Spleen (tissue), 11 donors: ENCODE measurements at regions not wholly inside any gene's neighbourhood (a gene's known extent, or its start where the extent isn't known, plus 50 kb on each side); places are given as distances from the start of the nearest gene placed in this dataset.

Experiments
- DNase-seq: peaks from one replicate; pipeline ENCODE4 v3.0.0-alpha.2; 2020
- H3K27ac ChIP-seq, 8 donors: fragments of 200-600 bp; sonication (generic) in 7 of 8; 1 replicate in 4 of 8; 2 replicates in 4 of 8; pipeline versions ENCODE4 v1.5.0 to v1.8.0; 2016 to 2021; ENCODE audit warnings: inconsistent platforms in 4 of 8, mild to moderate bottlenecking in 4 of 8, moderate library complexity in 1 of 8
- H3K27me3 ChIP-seq, 7 donors: fragments of 200-600 bp; sonication (generic) in 6 of 7; replicated peaks in 1 of 7; 1 replicate in 4 of 7; 2 replicates in 3 of 7; pipeline versions ENCODE4 v1.5.0 to v1.8.0; 2016 to 2021; ENCODE audit warnings: inconsistent platforms in 3 of 7, mild to moderate bottlenecking in 1 of 7
- H3K36me3 ChIP-seq, 6 donors: fragments of 200-600 bp; sonication (generic) in 5 of 6; 1 replicate in 4 of 6; 2 replicates in 2 of 6; pipeline versions ENCODE4 v1.5.0 to v1.8.0; 2016 to 2021; ENCODE audit warnings: inconsistent platforms in 2 of 6
- H3K4me1 ChIP-seq, 6 donors: fragments of 200-600 bp; sonication (generic) in 5 of 6; 1 replicate in 3 of 6; 2 replicates in 3 of 6; pipeline versions ENCODE4 v1.5.0 to v1.8.0; 2016 to 2021; ENCODE audit warnings: inconsistent platforms in 3 of 6
- H3K4me3 ChIP-seq, 8 donors: fragments of 200-600 bp; sonication (generic) in 7 of 8; 1 replicate in 4 of 8; 2 replicates in 4 of 8; pipeline versions ENCODE4 v1.5.0 to v1.8.0; 2016 to 2021; ENCODE audit warnings: inconsistent platforms in 4 of 8, mild to moderate bottlenecking in 4 of 8, moderate library complexity in 2 of 8
- H3K9me3 ChIP-seq, 8 donors: fragments of 200-600 bp; sonication (generic) in 7 of 8; 1 replicate in 4 of 8; 2 replicates in 4 of 8; pipeline versions ENCODE4 v1.5.0 to v1.8.0; 2016 to 2021; ENCODE audit warnings: inconsistent platforms in 4 of 8
- POLR2A ChIP-seq, 3 donors: fragments of 450-650 bp; IDR thresholded peaks; one replicate each; pipeline ENCODE4 v1.5.1; 2017; ENCODE audit warnings: antibody characterized with exemption in 3 of 3, mild to moderate bottlenecking in 1 of 3
- POLR2AphosphoS5 ChIP-seq, 3 donors: sonication (generic); formaldehyde crosslinking; IDR thresholded peaks; one replicate each; pipeline ENCODE4 v1.5.1; 2017; ENCODE audit warnings: antibody characterized with exemption in 3 of 3
- WGBS, 5 donors: extraction: QIAGEN DNeasy Blood & Tissue Kit in 3 of 5; methylation state at CpG; one replicate each; pipeline versions ENCODE4 v1.1.5 to v1.1.7; 2013 to 2018; 5-methylcytosine and 5-hydroxymethylcytosine counted together
- intact Hi-C: fragments of 100-400 bp; cut with DNase I; formaldehyde crosslinking; loops from one replicate; pipeline ENCODE4 v1.15.0; 2023; ENCODE audit warnings: low total_unique reads
- TF ChIP-seq, protein P1 (sequence below), 11 experiments: fragments of 200-600 bp in 7 of 11; fragments of 450-650 bp in 4 of 11; sonication (generic) in 4 of 11; IDR thresholded peaks in 8 of 11; conservative IDR thresholded peaks in 3 of 11; 1 replicate in 7 of 11; 2 replicates in 4 of 11; pipeline versions ENCODE4 v1.4.0 to v1.8.0; 2016 to 2021; ENCODE audit warnings: antibody characterized with exemption in 11 of 11, inconsistent platforms in 4 of 11, mild to moderate bottlenecking in 1 of 11
- donor health status: healthy with polysubstance abuse.
- donor health status: DM: no; HTN: no; CAD: no; lungs with moderate emphysema.
- donor health status: DM: no; HTN: no; CAD: no.
- donor health status: Bipolar disorder and iron deficiency.
- donor health status: healthy.
- donor health status: DM: no; HTN: no; CAD: no.
- donor health status: DM: yes; HTN: yes; CAD: no.

DNA sequence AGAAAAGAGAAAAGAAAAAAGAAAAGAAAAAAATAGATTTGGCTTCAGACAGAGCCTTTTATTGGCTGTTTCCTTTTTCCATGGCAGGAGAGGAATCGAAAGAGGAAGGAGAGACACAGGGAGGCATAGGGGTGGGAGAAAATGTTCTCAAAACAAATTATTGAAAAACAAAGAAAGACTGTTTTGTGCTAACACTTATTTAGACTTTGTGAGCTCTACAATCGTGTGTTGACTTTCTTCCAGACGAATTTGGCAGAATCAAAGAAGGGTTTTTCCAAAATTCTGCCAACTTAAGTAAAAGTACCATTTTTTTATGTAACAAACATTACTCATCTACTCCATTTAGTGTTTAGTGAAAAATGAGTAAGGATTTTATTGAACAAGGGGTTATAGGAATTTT lies 982.2 kb downstream of the REEP3 start:
- WGBS, 5 donors = 62 to 79% (median 69%) methylated on average over 3 of the region's 3 CpGs

DNA sequence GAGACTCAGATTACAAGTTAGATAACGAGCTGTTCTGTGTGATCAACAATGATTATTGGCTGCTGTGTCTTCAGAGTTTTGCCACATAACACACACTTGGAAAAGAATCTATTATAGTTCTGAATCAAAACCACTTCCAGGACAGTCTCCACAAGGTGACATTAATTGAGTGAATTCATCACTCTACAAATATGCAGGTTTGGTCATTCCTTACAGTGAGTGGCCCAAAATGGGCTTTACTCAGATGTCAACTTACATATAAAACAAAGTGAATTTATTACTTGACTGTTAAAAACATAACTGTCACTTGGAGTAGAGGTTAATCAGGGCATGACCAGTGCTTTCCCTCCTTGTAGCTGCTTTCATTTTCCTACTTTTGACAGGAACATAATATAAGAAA lies 984.3 kb downstream of the REEP3 start:
- 65 to 83% (median 73%) methylated on average over 1 of the region's 1 CpG for WGBS, 5 donors
- H3K27ac ChIP-seq = no peak overlapping the region
- no peak overlapping the region for H3K4me3 ChIP-seq
- no peaks in the 10 kb centered on the region for H3K27me3 ChIP-seq
- intact Hi-C loops = no loop called here
- H3K4me1 ChIP-seq = peaks cover 0 to 6% (median 0%) of the 10 kb centered on the region in 6 donors
- H3K36me3 ChIP-seq = no peaks in the 10 kb centered on the region
- H3K9me3 ChIP-seq = no peaks in the 10 kb centered on the region
- DNase-seq = no peak
- TF ChIP-seq POLR2A (IDR thresholded peaks at IDR 0.05) = no peak
- TF ChIP-seq, protein P1, sequence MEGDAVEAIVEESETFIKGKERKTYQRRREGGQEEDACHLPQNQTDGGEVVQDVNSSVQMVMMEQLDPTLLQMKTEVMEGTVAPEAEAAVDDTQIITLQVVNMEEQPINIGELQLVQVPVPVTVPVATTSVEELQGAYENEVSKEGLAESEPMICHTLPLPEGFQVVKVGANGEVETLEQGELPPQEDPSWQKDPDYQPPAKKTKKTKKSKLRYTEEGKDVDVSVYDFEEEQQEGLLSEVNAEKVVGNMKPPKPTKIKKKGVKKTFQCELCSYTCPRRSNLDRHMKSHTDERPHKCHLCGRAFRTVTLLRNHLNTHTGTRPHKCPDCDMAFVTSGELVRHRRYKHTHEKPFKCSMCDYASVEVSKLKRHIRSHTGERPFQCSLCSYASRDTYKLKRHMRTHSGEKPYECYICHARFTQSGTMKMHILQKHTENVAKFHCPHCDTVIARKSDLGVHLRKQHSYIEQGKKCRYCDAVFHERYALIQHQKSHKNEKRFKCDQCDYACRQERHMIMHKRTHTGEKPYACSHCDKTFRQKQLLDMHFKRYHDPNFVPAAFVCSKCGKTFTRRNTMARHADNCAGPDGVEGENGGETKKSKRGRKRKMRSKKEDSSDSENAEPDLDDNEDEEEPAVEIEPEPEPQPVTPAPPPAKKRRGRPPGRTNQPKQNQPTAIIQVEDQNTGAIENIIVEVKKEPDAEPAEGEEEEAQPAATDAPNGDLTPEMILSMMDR (IDR thresholded peaks at IDR 0.05 in 8 of 11, conservative IDR thresholded peaks at IDR 0.05 in 3 of 11) = no peak
- TF ChIP-seq POLR2AphosphoS5 (IDR thresholded peaks at IDR 0.05) = no peak

More for the DNA sequence above, 982.2 kb downstream of the REEP3 start:
- Histone ChIP-seq H3K27me3 (no peaks in the 10 kb centered on the region), H3K36me3 (no peaks in the 10 kb centered on the region), H3K27ac (no peak overlapping the region), H3K4me1 (peaks cover 0 to 6% (median 0%) of the 10 kb centered on the region in 6 donors), H3K4me3 (no peak overlapping the region), H3K9me3 (peaks cover 0 to 12% (median 0%) of the 10 kb centered on the region in 8 donors)
- TF ChIP-seq, protein P1 (IDR thresholded peaks at IDR 0.05 in 8 of 11, conservative IDR thresholded peaks at IDR 0.05 in 3 of 11) = no peak
- TF ChIP-seq POLR2A (IDR thresholded peaks at IDR 0.05) (no peak), POLR2AphosphoS5 (IDR thresholded peaks at IDR 0.05) (no peak)
- no peak for DNase-seq
- intact Hi-C loops = no loop called here

DNA sequence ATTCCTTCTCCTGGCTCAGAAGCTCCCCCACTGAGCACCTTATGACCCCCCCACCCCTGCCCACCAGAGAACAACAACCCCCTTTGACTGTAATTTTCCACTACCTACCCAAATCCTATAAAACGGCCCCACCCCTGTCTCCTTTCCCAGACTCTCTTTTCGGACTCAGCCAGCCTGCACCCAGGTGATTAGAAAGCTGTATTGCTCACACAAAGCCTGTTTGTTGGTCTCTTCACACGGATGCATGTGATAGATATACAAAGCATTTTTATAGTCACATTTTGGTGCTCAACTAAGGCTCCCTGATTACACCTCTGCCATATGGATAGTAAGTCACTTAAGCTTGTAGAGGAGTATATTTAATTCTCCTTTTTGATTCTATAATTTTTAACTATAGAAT lies 985.8 kb downstream of the REEP3 start:
- intact Hi-C loops = no loop called here
- H3K27ac ChIP-seq = no peak overlapping the region
- H3K9me3 ChIP-seq = no peaks in the 10 kb centered on the region
- H3K36me3 ChIP-seq = no peaks in the 10 kb centered on the region
- WGBS, 5 donors = 61 to 87% (median 76%) methylated on average over 3 of the region's 3 CpGs
- DNase-seq = no peak
- TF ChIP-seq POLR2AphosphoS5 (IDR thresholded peaks at IDR 0.05) = no peak
- TF ChIP-seq, protein P1 (IDR thresholded peaks at IDR 0.05 in 8 of 11, conservative IDR thresholded peaks at IDR 0.05 in 3 of 11) = no peak
- TF ChIP-seq POLR2A (IDR thresholded peaks at IDR 0.05) = no peak
- H3K27me3 ChIP-seq = no peaks in the 10 kb centered on the region
- H3K4me3 ChIP-seq = no peak overlapping the region
- peaks cover 0 to 6% (median 0%) of the 10 kb centered on the region in 6 donors for H3K4me1 ChIP-seq

DNA sequence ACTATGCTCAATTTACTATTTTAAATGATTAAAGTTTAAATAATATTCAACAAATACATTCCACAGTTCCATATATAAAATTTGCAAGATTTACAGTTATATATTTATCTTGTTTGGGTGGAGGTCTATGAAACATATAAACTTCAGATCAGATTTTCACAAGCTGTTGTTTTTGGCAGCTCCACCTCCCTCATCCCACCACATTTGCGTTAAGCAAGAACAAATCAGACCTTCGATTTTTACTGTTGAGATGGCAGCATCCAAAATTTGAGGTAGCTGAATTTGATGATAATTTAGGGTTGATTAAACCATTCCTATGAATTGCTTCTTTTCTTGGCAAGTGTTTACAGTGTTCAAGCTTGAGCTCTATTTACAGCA lies 986.4 kb downstream of the REEP3 start:
- Histone ChIP-seq H3K27me3 (no peaks in the 10 kb centered on the region), H3K4me1 (peaks cover 0 to 6% (median 0%) of the 10 kb centered on the region in 6 donors), H3K27ac (no peak overlapping the region), H3K9me3 (no peaks in the 10 kb centered on the region), H3K4me3 (no peak overlapping the region), H3K36me3 (no peaks in the 10 kb centered on the region)
- no peak for DNase-seq
- no peak for TF ChIP-seq POLR2A (IDR thresholded peaks at IDR 0.05)
- 36 to 58% (median 48%) methylated on average over 2 of the region's 2 CpGs for WGBS, 5 donors
- intact Hi-C loops = no loop called here
